GM12865 (cell line): ENCODE measurements at regions not wholly inside any gene's neighbourhood (a gene's known extent, or its start where the extent isn't known, plus 50 kb on each side); places are given as distances from the start of the nearest gene placed in this dataset.
"Not testable (repeated sequence)": the region's sequence is repeated elsewhere in the genome, so short reads cannot be mapped to it uniquely, and the experiment has no call there.

Experiments used
- DNase-seq: peaks from one replicate; pipeline ENCODE4 v3.0.0; 2010; ENCODE audit warnings: low read depth
- H3K4me3 ChIP-seq: 2 replicates; pipeline ENCODE4 v1.5.1; 2011; ENCODE audit warnings: mild to moderate bottlenecking, low read depth, low read length, control low read depth
- TF ChIP-seq, protein P1 (sequence below): IDR thresholded peaks from 2 replicates; pipeline ENCODE4 v1.5.1; 2011; ENCODE audit warnings: low read length, control low read depth, low read depth, inconsistent platforms; ENCODE audit not compliant: insufficient read depth; ENCODE audit errors: missing control alignments

DNA sequence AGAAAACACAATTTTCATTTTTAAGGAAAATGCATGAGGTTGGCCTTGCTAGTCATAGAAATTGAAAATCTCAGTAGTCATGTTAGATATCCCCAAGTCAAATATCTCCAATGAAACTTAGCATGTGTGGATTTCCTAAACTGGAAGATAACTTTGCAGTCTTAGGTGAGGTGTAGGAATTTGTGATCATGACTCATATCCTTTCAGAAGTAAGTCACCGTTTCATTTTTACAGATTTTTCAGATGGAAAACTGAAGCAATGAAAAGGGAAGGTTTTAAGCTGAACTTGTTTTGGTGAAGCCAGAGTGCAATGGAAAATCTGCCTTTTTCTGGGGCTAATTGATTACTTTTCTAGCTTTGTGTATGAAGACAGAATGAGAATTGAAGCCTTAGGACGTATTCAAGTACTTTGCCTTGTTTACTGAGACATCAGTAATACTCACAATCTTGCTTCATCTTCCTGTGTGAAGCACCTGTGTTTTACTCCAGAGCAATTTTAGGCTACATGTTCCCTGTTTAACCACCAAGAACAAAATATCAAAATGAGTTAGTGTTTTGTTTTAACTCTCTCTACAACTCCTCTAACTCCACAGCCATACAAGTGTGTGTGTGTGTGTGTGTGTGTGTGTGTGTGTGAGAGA is 1662.8 kb upstream of the ADGRL3 start:
- peak; percentile 9 for DNase-seq
- H3K4me3 ChIP-seq, result no peak overlapping the region
- TF ChIP-seq, protein P1, sequence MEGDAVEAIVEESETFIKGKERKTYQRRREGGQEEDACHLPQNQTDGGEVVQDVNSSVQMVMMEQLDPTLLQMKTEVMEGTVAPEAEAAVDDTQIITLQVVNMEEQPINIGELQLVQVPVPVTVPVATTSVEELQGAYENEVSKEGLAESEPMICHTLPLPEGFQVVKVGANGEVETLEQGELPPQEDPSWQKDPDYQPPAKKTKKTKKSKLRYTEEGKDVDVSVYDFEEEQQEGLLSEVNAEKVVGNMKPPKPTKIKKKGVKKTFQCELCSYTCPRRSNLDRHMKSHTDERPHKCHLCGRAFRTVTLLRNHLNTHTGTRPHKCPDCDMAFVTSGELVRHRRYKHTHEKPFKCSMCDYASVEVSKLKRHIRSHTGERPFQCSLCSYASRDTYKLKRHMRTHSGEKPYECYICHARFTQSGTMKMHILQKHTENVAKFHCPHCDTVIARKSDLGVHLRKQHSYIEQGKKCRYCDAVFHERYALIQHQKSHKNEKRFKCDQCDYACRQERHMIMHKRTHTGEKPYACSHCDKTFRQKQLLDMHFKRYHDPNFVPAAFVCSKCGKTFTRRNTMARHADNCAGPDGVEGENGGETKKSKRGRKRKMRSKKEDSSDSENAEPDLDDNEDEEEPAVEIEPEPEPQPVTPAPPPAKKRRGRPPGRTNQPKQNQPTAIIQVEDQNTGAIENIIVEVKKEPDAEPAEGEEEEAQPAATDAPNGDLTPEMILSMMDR, result no peak

DNA sequence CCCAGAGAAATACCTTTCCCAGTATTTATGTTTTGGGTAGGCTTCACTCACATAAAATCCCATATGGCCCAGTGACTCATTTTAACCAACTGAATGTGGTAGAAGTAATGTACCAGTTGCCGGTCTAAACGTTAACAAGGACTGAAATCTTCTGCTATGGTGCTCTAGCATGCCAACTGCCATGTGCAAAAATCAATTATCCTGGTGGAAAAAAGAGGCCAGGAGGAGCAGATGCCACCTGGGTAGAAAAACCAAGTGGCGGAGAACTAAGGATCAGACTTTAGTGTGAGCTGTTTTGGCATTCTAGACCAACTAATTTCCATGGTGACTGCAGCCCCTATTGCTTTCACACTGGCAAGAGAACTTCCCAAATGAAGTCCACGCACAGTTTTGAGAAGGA is 1660.7 kb upstream of the ADGRL3 start:
- H3K4me3 ChIP-seq, result no peak overlapping the region
- TF ChIP-seq, protein P1, result no peak
- no peak for DNase-seq

DNA sequence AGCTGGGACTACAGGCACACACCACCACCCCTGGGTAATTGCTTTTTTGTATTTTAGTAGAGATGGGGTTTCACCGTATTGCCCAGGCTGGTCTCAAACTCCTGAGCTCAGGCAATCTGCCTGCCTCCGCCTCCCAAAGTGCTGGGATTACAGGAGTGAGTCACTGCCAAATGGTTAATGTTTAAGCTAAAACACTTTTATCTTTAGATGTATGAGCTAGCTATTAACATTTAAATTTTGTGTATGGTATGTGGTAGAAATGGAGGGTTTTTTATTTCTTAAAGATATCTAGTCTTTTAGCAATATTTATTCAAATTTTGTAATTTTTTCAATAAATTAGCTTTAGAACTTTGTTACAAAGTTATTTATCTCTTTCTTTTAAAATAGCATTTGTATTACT is 1659.8 kb upstream of the ADGRL3 start:
- DNase-seq, result no peak
- TF ChIP-seq, protein P1, result no peak
- no peak overlapping the region for H3K4me3 ChIP-seq

DNA sequence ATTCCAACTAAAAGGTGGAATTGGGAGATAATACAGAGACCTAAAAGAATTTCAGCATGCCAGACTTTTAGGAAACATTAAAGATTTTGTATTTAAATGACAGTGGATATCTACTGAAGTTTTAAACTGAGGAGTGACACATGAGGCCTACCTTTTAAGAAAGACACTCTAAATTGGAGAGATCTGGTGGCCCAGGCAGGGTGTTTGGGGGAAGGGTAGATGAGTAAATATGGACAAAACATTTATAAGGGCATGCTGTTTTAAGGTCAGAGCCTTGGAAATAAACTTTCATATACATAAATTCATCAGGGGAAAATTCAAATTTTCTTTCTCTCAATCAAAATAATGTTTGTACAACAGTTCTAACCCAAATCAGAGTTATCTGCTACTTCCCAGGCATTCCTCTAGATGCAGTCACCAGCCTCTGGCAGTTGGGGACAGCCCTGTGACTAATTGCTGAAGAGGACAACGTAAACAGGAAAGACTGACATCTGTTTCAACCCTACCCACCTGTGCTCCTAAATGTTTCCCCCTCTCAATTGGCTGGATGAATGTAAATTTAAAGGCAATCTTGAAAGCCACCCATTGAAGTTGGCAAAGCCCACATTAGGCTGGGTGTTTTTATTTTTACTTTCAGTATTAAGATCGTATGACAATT is 1646.9 kb upstream of the ADGRL3 start:
- peak overlapping the region; percentile 40 for H3K4me3 ChIP-seq
- TF ChIP-seq, protein P1, result no peak
- DNase-seq, result peak; percentile 79

DNA sequence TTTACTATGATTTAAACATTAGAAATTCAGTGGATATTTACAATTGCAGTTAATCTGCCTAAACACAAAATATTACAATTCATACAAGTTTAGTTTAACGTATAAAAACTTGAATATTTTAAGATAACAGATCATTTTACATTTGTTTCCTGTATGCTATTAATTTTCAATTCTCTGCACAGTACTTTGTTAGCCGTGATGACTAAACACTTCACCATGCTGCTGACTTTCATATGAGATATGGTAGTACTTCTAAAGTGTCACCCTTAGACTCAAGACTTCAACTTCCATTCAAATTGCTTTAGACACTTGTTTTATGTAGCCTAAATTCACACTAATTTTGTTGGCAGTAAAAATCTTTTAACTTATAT is 1646.4 kb upstream of the ADGRL3 start:
- TF ChIP-seq, protein P1, result no peak
- DNase-seq, result peak; percentile 41
- peak overlapping the region; percentile 40 for H3K4me3 ChIP-seq

DNA sequence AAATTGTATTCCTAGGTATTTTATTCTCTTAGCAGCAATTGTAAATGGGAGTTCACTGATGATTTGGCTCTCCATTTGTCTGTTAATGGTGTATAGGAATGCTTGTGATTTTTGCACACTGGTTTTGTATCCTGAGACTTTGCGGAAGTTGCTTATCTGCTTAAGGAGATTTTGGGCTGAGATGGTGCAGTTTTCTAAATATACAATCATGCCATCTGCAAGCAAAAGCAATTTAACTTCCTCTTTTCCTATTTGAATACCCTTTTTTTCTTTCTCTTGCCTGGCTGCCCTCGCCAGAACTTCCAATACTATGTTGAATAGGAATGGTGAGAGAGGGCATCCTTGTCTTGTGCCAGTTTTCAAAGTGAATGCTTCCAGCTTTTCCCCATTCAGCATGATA is 1643.9 kb upstream of the ADGRL3 start:
- H3K4me3 ChIP-seq, DNase-seq: not testable (repeated sequence)

DNA sequence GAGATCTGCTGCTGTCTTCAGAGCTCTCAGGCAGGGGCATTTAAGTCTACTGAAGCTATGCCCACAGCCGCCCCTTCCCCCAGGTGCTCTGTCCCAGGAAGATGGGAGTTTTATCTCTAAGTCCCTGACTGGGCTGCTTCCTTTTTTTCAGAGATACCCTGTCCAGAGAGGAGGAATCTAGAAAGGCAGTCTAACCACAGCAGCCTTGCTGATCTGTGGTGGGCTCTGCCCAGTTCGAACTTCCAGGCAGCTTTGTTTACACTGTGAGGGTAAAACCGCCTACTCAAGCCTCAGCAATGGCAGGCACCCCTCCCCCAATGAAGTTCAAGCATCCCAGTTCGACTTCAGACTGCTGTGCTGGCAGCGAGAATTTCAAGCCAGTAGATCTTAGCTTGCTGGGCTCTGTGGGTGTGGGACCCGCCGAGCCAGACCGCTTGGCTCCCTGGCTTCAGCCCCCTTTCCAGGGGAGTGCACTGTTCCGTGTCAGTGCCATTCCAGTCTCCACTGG is 1639.9 kb upstream of the ADGRL3 start:
- peak; percentile 12 for DNase-seq
- not testable (repeated sequence) for H3K4me3 ChIP-seq

DNA sequence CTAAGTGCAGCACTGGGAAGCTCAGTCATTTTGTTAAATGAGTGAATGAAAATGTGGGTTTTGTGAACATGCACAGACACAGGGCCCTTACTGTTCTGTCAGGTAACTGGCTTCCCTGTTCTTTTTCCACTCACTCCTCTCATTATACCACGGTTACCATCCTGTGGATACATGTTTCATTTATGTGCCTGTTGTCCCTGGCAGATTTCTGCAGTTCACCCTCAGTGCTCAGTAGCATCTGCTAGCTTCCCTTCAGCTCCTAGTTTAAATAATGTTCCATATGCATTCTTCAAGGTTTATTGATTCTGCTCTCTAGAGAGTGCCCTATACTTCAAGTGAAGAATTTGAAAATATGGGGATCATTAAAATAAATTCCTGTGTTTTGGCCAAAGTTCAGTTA is 1634.3 kb upstream of the ADGRL3 start:
- TF ChIP-seq, protein P1, result no peak
- no peak overlapping the region for H3K4me3 ChIP-seq
- DNase-seq, result no peak
